ENCODE measurements at regions not wholly inside any gene's neighbourhood (a gene's known extent, or its start where the extent isn't known, plus 50 kb on each side); places are given as distances from the start of the nearest gene placed in this dataset.

DNA sequence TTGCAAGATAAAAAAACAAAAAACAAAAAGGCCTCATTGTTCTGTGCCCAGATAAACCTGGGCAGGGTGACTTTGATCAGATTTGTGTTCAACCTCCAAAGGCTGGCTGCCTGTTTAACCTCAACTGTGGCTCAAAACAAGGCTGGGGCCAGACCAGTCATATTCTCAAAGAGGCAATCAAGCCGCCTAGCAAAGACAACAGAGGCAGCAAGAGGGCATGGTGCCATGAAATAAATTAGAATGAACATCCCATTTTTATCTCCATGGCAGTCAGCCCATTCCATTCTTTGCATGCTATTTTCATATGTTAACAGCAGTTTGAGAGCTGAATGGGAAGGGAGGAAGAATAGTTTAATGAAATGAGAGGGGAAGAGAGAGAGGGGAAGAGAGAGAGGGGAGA lies 1150.3 kb downstream of the TYW1 start:
- TF ChIP-seq, protein P1, sequence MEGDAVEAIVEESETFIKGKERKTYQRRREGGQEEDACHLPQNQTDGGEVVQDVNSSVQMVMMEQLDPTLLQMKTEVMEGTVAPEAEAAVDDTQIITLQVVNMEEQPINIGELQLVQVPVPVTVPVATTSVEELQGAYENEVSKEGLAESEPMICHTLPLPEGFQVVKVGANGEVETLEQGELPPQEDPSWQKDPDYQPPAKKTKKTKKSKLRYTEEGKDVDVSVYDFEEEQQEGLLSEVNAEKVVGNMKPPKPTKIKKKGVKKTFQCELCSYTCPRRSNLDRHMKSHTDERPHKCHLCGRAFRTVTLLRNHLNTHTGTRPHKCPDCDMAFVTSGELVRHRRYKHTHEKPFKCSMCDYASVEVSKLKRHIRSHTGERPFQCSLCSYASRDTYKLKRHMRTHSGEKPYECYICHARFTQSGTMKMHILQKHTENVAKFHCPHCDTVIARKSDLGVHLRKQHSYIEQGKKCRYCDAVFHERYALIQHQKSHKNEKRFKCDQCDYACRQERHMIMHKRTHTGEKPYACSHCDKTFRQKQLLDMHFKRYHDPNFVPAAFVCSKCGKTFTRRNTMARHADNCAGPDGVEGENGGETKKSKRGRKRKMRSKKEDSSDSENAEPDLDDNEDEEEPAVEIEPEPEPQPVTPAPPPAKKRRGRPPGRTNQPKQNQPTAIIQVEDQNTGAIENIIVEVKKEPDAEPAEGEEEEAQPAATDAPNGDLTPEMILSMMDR (IDR thresholded peaks at IDR 0.05; ENCODE audit: extremely low read depth, low read depth, low read length), result no peak
- Histone ChIP-seq H2AFZ (ENCODE audit: low read length) (no peak overlapping the region), H3K36me3 (ENCODE audit: insufficient read depth, low read length) (no peaks in the 10 kb centered on the region), H3K27ac (ENCODE audit: low read depth, low read length) (no peak overlapping the region), H4K20me1 (ENCODE audit: insufficient read depth, low read length) (no peaks in the 10 kb centered on the region), H3K4me1 (ENCODE audit: insufficient read depth, low read length) (no peaks in the 10 kb centered on the region), H3K9me3 (ENCODE audit: low read depth, low read length) (no peaks in the 10 kb centered on the region), H3K4me3 (ENCODE audit: insufficient read depth, low read length) (no peak overlapping the region), H3K79me2 (ENCODE audit: insufficient read depth, low read length) (no peaks in the 10 kb centered on the region), H3K27me3 (ENCODE audit: insufficient read depth, low read length) (no peaks in the 10 kb centered on the region), H3K4me2 (ENCODE audit: insufficient read depth, low read length) (no peak overlapping the region)
- DNase-seq (ENCODE audit: insufficient read length, low spot score, missing footprints), result no peak

DNA sequence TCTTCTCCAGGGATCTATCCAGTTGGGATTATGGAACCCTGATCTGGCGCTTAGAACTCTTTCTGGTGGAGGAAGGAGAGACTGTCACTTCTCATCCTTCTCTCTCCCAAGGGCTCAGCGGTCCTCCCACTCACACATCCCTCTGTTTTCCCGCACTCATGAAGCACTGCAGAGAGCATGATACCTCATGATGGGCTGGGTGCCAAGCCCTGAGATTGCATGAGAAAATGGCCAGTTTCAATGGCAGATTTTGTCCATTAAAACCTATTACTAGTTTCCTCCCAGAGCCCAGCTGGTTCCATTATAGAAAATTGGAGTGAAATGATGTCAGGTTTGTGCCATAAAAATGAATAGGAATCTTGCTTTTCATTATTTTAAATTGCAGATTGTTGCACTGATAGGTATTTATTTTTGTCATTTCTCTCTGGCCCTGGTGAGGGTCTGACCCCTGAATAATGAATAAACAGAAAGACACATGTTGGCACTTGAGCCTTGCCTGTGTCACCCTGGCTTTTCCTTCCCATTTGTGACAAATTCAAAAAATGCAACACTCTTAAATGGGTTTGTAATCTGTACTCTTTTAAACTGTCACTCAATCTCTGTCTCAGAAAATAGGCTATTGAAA lies 1151.1 kb downstream of the TYW1 start:
- Histone ChIP-seq H2AFZ (ENCODE audit: low read length) (no peak overlapping the region), H3K4me2 (ENCODE audit: insufficient read depth, low read length) (no peak overlapping the region), H3K4me3 (ENCODE audit: insufficient read depth, low read length) (no peak overlapping the region), H3K9me3 (ENCODE audit: low read depth, low read length) (no peaks in the 10 kb centered on the region), H4K20me1 (ENCODE audit: insufficient read depth, low read length) (no peaks in the 10 kb centered on the region), H3K27me3 (ENCODE audit: insufficient read depth, low read length) (no peaks in the 10 kb centered on the region), H3K36me3 (ENCODE audit: insufficient read depth, low read length) (no peaks in the 10 kb centered on the region), H3K79me2 (ENCODE audit: insufficient read depth, low read length) (no peaks in the 10 kb centered on the region), H3K4me1 (ENCODE audit: insufficient read depth, low read length) (no peaks in the 10 kb centered on the region), H3K27ac (ENCODE audit: low read depth, low read length) (no peak overlapping the region)
- TF ChIP-seq, protein P1 (IDR thresholded peaks at IDR 0.05; ENCODE audit: extremely low read depth, low read depth, low read length), result no peak
- no peak for DNase-seq (ENCODE audit: insufficient read length, low spot score, missing footprints)

DNA sequence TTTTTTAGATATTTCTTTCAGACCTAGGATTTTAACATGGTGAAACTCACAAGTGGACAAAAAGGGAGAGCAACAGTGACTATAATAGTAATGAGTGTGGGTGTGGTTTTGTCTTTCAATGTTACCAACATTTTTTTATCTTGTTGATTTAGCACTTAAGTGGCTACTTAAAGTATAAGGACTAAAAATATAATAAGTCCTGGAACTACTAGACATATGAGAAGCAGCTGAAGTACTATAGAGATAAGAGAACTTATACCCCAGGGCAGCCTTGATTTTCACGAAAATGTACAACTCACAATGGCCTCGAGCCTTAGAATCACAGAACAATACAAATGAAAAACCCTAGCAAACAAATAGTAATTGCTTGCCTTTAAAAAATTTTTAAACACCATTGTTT lies 1151.8 kb downstream of the TYW1 start:
- H2AFZ ChIP-seq (ENCODE audit: low read length), result no peak overlapping the region
- H3K27me3 ChIP-seq (ENCODE audit: insufficient read depth, low read length), result no peaks in the 10 kb centered on the region
- H3K27ac ChIP-seq (ENCODE audit: low read depth, low read length), result no peak overlapping the region
- no peak for DNase-seq (ENCODE audit: insufficient read length, low spot score, missing footprints)
- H3K9me3 ChIP-seq (ENCODE audit: low read depth, low read length), result no peaks in the 10 kb centered on the region
- no peaks in the 10 kb centered on the region for H3K79me2 ChIP-seq (ENCODE audit: insufficient read depth, low read length)
- no peaks in the 10 kb centered on the region for H3K36me3 ChIP-seq (ENCODE audit: insufficient read depth, low read length)
- H3K4me3 ChIP-seq (ENCODE audit: insufficient read depth, low read length), result no peak overlapping the region
- no peaks in the 10 kb centered on the region for H3K4me1 ChIP-seq (ENCODE audit: insufficient read depth, low read length)
- H4K20me1 ChIP-seq (ENCODE audit: insufficient read depth, low read length), result no peaks in the 10 kb centered on the region
- no peak overlapping the region for H3K4me2 ChIP-seq (ENCODE audit: insufficient read depth, low read length)
- TF ChIP-seq, protein P1 (IDR thresholded peaks at IDR 0.05; ENCODE audit: extremely low read depth, low read depth, low read length), result no peak

DNA sequence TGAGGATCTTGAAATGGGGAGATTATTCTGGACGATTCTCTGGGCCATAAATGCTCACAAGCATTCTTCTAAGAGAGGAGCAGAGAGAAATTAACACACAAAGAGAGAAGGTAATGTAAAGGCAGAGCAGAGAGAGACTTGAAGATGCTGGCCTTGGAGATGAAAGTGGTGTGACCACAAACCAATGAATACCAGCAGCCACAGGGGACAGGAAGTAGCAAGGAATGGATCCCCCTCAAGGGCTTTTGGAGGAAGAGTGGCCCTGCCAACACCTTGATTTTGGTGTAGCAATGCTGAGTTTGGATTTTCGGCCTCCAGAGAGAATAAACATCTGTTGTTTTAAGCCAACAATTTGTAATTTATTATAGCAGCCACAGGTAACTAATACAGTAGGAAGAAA lies 1155.6 kb downstream of the TYW1 start:
- Histone ChIP-seq H3K4me1 (ENCODE audit: insufficient read depth, low read length) (no peaks in the 10 kb centered on the region), H3K27me3 (ENCODE audit: insufficient read depth, low read length) (no peaks in the 10 kb centered on the region), H3K27ac (ENCODE audit: low read depth, low read length) (no peak overlapping the region), H3K36me3 (ENCODE audit: insufficient read depth, low read length) (no peaks in the 10 kb centered on the region), H3K4me3 (ENCODE audit: insufficient read depth, low read length) (no peak overlapping the region), H3K4me2 (ENCODE audit: insufficient read depth, low read length) (no peak overlapping the region), H3K9me3 (ENCODE audit: low read depth, low read length) (no peaks in the 10 kb centered on the region), H3K79me2 (ENCODE audit: insufficient read depth, low read length) (no peaks in the 10 kb centered on the region), H4K20me1 (ENCODE audit: insufficient read depth, low read length) (no peaks in the 10 kb centered on the region), H2AFZ (ENCODE audit: low read length) (no peak overlapping the region)
- no peak for DNase-seq (ENCODE audit: insufficient read length, low spot score, missing footprints)
- TF ChIP-seq, protein P1 (IDR thresholded peaks at IDR 0.05; ENCODE audit: extremely low read depth, low read depth, low read length), result no peak

Measured in osteoblast (primary cell).